Kidney (tissue), 13 donors: ENCODE measurements at regions not wholly inside any gene's neighbourhood (a gene's known extent, or its start where the extent isn't known, plus 50 kb on each side); places are given as distances from the start of the nearest gene placed in this dataset.

Source experiments
- DNase-seq, 5 donors: peaks; one replicate each; pipeline ENCODE4 v3.0.0-alpha.2; 2013 to 2020
- FAIRE-seq: peaks from 2 replicates; lab custom pipeline; 2012; peaks lifted over from hg19 to GRCh38; lab: Jason Lieb, UNC
- H3K27ac ChIP-seq, 2 donors: one replicate each; pipeline ENCODE4 v1.7.0; 2013; ENCODE audit warnings: low read depth in 2 of 2, low read length in 2 of 2, inconsistent platforms in 1 of 2
- H3K27me3 ChIP-seq: one replicate; pipeline ENCODE4 v1.7.1; 2013; ENCODE audit warnings: low read length, inconsistent platforms; ENCODE audit not compliant: control insufficient read depth, insufficient read depth
- H3K36me3 ChIP-seq, 3 donors: one replicate each; pipeline versions ENCODE4 v1.7.0 to v1.7.1; 2013; ENCODE audit warnings: low read length in 3 of 3, control low read depth in 1 of 3, inconsistent platforms in 1 of 3; ENCODE audit not compliant: insufficient read depth in 3 of 3, control insufficient read depth in 2 of 3
- H3K4me1 ChIP-seq, 3 donors: one replicate each; pipeline versions ENCODE4 v1.7.0 to v1.7.1; 2013; ENCODE audit warnings: low read length in 3 of 3, inconsistent platforms in 1 of 3, low read depth in 1 of 3; ENCODE audit not compliant: control insufficient read depth in 2 of 3, insufficient read depth in 2 of 3
- H3K4me3 ChIP-seq, 3 donors: one replicate each; pipeline versions ENCODE4 v1.7.0 to v1.8.1; 2013; ENCODE audit warnings: low read length in 3 of 3, control low read depth in 1 of 3, inconsistent platforms in 1 of 3
- H3K9ac ChIP-seq, 3 donors: one replicate each; pipeline versions ENCODE4 v1.7.0 to v1.7.1; 2013; ENCODE audit warnings: low read length in 3 of 3, control low read depth in 1 of 3, inconsistent platforms in 1 of 3
- H3K9me3 ChIP-seq, 3 donors: one replicate each; pipeline versions ENCODE4 v1.7.0 to v1.7.1; 2013; ENCODE audit warnings: low read length in 3 of 3, control low read depth in 1 of 3, inconsistent platforms in 1 of 3; ENCODE audit not compliant: control insufficient read depth in 2 of 3, insufficient read depth in 1 of 3
- intact Hi-C: fragments of 100-400 bp; cut with DNase I; formaldehyde crosslinking; loops from one replicate; pipeline ENCODE4 v1.11.1; 2022
- TF ChIP-seq, protein P1 (sequence below): IDR thresholded peaks from 3 replicates; pipeline ENCODE4 v1.5.1; 2012; ENCODE audit warnings: mild to moderate bottlenecking, moderate library complexity, borderline replicate concordance; ENCODE audit not compliant: insufficient read depth; ENCODE audit errors: extremely low read depth
- donor health status: control.
- donor health status: control.
- donor health status: control.
- donor health status: control.
- donor health status: control.
- donor health status: DM: yes; HTN: yes; CAD: no.
- donor health status: Normal renal cell carcinoma (clear cell type).

DNA sequence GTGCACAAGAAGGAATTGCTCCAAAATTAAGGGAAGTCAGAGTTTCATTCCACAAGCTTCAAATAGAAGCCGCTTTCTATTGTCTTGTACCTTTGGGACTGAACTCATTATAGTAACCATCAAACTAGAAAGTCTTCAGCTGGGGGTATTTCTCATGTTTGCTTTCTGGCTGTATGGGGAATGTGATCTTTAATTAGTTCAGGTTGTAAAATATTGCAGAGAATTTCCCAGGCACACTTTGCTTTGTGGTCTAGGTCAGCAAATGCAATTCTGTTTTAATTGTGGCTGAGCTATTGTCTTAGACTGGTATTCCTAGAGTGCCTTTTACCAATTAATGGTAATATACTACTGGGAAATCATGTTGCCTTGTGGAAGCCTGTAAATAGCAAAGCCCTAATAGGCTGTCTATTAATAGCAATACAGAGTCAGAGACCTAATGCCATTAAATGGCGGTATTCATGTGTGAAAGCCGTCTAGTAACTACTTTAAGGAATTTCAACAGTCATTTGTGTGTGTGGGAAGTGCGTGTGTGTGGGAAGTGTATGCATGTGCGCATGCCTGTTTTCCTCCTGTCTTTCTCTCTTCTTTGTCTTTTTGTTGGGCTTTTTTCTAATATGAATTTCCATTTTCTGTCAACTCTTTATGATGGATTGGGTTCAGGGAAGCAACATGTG lies 276.6 kb downstream of the FAT3 start:
- no peaks in the 10 kb centered on the region for H3K27me3 ChIP-seq
- H3K4me1 ChIP-seq: no peaks in the 10 kb centered on the region
- H3K9me3 ChIP-seq: no peaks in the 10 kb centered on the region
- FAIRE-seq (no peak), DNase-seq (peak in 2 of 5 donors; percentile 46 to 49)
- no peak overlapping the region for H3K27ac ChIP-seq
- H3K4me3 ChIP-seq: no peak overlapping the region
- H3K36me3 ChIP-seq: no peaks in the 10 kb centered on the region
- intact Hi-C loops: no loop called here
- H3K9ac ChIP-seq: no peak overlapping the region
- TF ChIP-seq, protein P1, sequence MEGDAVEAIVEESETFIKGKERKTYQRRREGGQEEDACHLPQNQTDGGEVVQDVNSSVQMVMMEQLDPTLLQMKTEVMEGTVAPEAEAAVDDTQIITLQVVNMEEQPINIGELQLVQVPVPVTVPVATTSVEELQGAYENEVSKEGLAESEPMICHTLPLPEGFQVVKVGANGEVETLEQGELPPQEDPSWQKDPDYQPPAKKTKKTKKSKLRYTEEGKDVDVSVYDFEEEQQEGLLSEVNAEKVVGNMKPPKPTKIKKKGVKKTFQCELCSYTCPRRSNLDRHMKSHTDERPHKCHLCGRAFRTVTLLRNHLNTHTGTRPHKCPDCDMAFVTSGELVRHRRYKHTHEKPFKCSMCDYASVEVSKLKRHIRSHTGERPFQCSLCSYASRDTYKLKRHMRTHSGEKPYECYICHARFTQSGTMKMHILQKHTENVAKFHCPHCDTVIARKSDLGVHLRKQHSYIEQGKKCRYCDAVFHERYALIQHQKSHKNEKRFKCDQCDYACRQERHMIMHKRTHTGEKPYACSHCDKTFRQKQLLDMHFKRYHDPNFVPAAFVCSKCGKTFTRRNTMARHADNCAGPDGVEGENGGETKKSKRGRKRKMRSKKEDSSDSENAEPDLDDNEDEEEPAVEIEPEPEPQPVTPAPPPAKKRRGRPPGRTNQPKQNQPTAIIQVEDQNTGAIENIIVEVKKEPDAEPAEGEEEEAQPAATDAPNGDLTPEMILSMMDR: no peak

DNA sequence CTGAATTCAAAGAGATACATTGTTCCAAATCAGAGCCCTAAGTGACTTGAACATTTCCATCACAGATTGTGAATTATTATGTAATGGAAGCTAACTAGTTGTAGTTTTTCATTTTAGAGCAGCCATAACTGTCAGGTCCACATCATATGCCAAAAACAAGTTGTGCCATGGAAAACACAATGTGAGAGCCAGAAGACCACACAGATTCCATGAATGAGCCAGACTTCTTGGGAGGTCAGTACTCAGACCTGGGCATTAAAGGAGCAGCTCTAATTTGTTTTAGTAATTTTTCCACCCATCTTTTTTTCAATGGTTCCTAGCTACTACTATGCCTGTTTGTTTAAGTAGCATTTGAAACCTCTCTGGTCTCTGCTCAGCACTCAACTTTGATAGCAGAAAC lies 279.4 kb downstream of the FAT3 start:
- no peaks in the 10 kb centered on the region for H3K27me3 ChIP-seq
- FAIRE-seq: no peak
- H3K36me3 ChIP-seq: no peaks in the 10 kb centered on the region
- TF ChIP-seq, protein P1: no peak
- H3K4me3 ChIP-seq: no peak overlapping the region
- intact Hi-C loops: no loop called here
- H3K27ac ChIP-seq: no peak overlapping the region
- no peaks in the 10 kb centered on the region for H3K9me3 ChIP-seq
- no peaks in the 10 kb centered on the region for H3K4me1 ChIP-seq
- H3K9ac ChIP-seq: no peak overlapping the region
- no peak for DNase-seq

DNA sequence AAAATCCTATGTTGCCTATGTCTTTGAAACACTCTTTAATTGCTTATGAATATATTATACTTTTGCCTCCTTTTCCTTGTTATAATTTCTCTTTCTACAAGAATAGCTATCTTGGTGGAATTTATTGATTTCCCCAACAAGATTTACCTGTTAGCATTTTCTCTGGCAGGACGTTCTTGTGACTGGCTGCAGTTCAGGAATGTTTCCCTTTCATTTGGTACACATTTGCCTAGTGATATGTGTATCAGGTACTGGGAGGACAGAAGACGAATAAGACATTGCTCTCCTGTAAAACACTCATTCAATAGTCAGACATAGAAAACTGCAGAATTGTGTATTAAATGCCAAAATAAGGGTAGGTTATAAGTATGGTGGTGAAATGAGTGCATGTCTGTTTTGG lies 279.9 kb downstream of the FAT3 start:
- Histone ChIP-seq H3K27me3 (no peaks in the 10 kb centered on the region), H3K9me3 (no peaks in the 10 kb centered on the region), H3K9ac (no peak overlapping the region), H3K27ac (no peak overlapping the region), H3K4me3 (no peak overlapping the region), H3K36me3 (no peaks in the 10 kb centered on the region), H3K4me1 (no peaks in the 10 kb centered on the region)
- FAIRE-seq: no peak
- no peak for DNase-seq
- TF ChIP-seq, protein P1: no peak
- intact Hi-C loops: no loop called here

DNA sequence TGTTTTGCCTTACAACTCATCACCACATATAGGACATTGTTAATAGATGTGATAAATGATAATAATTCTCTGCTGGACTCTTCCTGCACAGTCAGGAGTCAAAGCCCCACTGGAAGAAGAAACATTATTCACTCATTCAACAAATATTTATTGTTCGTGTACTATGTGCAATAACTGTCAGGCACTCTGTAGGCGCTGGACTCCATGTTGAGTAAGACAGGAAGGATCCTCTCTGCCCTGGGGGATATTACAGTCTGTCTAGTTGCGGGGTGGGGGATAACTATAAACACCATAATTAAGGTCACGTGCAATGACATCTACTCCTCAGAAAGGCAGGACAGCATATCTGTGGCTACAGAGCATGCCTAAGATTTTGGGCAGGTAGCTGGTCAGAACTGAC lies 281.1 kb downstream of the FAT3 start:
- FAIRE-seq (no peak), DNase-seq (no peak)
- intact Hi-C loops: no loop called here
- Histone ChIP-seq H3K9ac (no peak overlapping the region), H3K27me3 (no peaks in the 10 kb centered on the region), H3K36me3 (no peaks in the 10 kb centered on the region), H3K27ac (no peak overlapping the region), H3K4me3 (no peak overlapping the region), H3K9me3 (no peaks in the 10 kb centered on the region), H3K4me1 (no peaks in the 10 kb centered on the region)
- TF ChIP-seq, protein P1: no peak
